Pancreas (tissue), 10 donors: ENCODE measurements at regions not wholly inside any gene's neighbourhood (a gene's known extent, or its start where the extent isn't known, plus 50 kb on each side); places are given as distances from the start of the nearest gene placed in this dataset.
A peak's percentile ranks its signal among the peaks of the same experiment; 100 is the strongest.

Experiments
- ATAC-seq, 4 donors: fragments of 200-7000 bp; cut with Tn5 transposase; one replicate each; pipeline versions ENCODE4 v1.8.0 to v1.9.1; 2020; ENCODE audit warnings: mild to moderate bottlenecking in 4 of 4, moderate library complexity in 4 of 4
- DNase-seq, 6 donors: peaks; one replicate each; pipeline ENCODE4 v3.0.0-alpha.2; 2020
- FAIRE-seq: peaks from 2 replicates; lab custom pipeline; 2012; peaks lifted over from hg19 to GRCh38; lab: Jason Lieb, UNC
- H3K27ac ChIP-seq, 4 donors: fragments of 200-600 bp; sonication (generic); 1 replicate in 3 of 4; 2 replicates in 1 of 4; pipeline versions ENCODE4 v1.5.0 to v1.8.0; 2020
- H3K27me3 ChIP-seq, 4 donors: fragments of 200-600 bp; one replicate each; pipeline ENCODE4 v1.8.0; 2021
- H3K36me3 ChIP-seq, 3 donors: fragments of 200-600 bp; sonication (generic) in 1 of 3; one replicate each; pipeline versions ENCODE4 v1.5.0 to v1.8.0; 2020 to 2021
- H3K4me1 ChIP-seq, 3 donors: fragments of 200-600 bp; one replicate each; pipeline ENCODE4 v1.8.0; 2021
- H3K4me3 ChIP-seq, 4 donors: fragments of 200-600 bp; sonication (generic) in 2 of 4; one replicate each; pipeline versions ENCODE4 v1.5.0 to v1.8.0; 2020 to 2021
- H3K9me3 ChIP-seq, 4 donors: fragments of 200-600 bp; one replicate each; pipeline ENCODE4 v1.8.0; 2021
- WGBS, 2 donors: extraction: QIAGEN DNeasy Blood & Tissue Kit; methylation state at CpG; one replicate each; pipeline ENCODE4 v1.1.7; 2013; 5-methylcytosine and 5-hydroxymethylcytosine counted together
- intact Hi-C, 3 donors: fragments of 100-400 bp; cut with DNase I; formaldehyde crosslinking; loops; one replicate each; pipeline versions ENCODE4 v1.11.1 to v1.14.2; 2022
- TF ChIP-seq, protein P1 (sequence below), 4 donors: fragments of 200-600 bp; sonication (generic) in 3 of 4; IDR thresholded peaks; one replicate each; pipeline versions ENCODE4 v1.5.0 to v1.8.0; 2021; ENCODE audit warnings: antibody characterized with exemption in 4 of 4
- donor health status: healthy with polysubstance abuse.
- donor health status: DM: no; HTN: no; CAD: no; lungs with moderate emphysema.
- donor health status: DM: no; HTN: no; CAD: no.
- donor health status: control.
- donor health status: control.
- donor health status: Bipolar disorder and iron deficiency.
- donor health status: DM: yes; HTN: yes; CAD: no.
- donor health status: DM: no; HTN: no; CAD: no.
- donor health status: DM: no; HTN: no; CAD: no.
- donor health status: DM: yes; HTN: yes; CAD: no.

DNA sequence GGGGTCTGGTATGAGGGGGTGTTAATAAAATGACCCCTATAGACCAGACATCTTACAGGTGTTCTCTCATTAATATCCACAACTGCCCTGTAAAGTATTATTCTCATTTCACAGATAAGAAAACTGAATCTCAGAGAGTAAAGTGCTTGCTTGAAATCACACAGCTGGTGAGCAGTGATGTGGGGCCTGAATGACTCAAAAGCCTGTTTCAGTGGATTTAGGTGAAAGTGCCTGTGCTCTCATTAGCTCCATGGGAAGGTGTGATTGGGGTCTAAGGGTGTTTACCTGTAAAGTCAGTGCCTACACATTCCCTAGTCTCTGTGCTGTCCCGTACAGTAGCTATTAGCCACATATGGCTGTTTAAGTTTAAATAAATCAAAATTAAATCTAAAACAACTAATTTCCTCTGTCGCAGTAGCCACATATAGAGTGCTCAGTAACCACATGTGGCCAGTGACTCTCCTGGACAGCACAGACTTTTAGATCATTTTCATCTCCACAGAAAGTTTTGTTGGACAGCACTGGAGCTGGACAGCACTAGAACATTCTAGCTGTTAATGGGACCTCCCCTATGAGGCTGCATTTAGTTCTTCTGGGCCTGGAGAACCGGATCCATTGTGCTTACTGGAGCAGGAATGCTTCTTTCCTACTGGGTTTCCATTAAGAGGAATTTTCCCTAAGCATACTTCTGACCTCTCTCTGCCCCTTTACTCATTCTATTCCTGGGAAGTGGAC is 52.5 kb upstream of the SEMA6A start:
- H3K9me3 ChIP-seq: no peaks in the 10 kb centered on the region
- 91% methylated on average over 3 of the region's 3 CpGs for WGBS, 2 donors
- no peaks in the 10 kb centered on the region for H3K36me3 ChIP-seq
- ATAC-seq (no peak), DNase-seq (no peak), FAIRE-seq (no peak)
- TF ChIP-seq, protein P1, sequence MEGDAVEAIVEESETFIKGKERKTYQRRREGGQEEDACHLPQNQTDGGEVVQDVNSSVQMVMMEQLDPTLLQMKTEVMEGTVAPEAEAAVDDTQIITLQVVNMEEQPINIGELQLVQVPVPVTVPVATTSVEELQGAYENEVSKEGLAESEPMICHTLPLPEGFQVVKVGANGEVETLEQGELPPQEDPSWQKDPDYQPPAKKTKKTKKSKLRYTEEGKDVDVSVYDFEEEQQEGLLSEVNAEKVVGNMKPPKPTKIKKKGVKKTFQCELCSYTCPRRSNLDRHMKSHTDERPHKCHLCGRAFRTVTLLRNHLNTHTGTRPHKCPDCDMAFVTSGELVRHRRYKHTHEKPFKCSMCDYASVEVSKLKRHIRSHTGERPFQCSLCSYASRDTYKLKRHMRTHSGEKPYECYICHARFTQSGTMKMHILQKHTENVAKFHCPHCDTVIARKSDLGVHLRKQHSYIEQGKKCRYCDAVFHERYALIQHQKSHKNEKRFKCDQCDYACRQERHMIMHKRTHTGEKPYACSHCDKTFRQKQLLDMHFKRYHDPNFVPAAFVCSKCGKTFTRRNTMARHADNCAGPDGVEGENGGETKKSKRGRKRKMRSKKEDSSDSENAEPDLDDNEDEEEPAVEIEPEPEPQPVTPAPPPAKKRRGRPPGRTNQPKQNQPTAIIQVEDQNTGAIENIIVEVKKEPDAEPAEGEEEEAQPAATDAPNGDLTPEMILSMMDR (IDR thresholded peaks at IDR 0.05): no peak
- peak overlapping the region in 2 of 4 donors; percentile 11 to 33 for H3K27ac ChIP-seq
- no peaks in the 10 kb centered on the region for H3K27me3 ChIP-seq
- intact Hi-C loops: no loop called here
- no peaks in the 10 kb centered on the region for H3K4me1 ChIP-seq
- no peak overlapping the region for H3K4me3 ChIP-seq

DNA sequence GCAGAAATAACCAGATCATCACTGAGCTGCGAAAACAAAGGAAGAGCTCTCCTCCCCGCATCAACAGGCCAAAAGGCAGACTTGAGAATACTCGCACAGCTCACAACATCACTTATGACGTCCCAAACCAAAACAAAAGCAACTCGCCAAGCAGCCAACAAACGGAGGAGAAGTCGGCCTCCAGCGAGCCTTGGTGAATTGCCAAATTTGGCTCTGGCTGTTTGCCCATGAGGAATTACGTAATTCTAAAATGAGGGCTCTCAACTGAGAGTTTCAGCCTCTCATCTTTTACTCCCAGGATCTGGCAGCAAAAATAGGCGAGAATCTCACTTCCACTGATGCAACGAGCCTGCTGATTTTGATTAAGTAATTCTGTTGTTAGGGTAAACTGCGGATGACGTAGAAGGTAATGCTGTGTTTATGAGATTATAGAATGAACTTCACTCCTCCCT is 51.7 kb upstream of the SEMA6A start:
- DNase-seq: peak; percentile 25 to 77 (median 62)
- Histone ChIP-seq H3K4me3 (no peak overlapping the region), H3K27ac (peak overlapping the region in 2 of 4 donors; percentile 11 to 33)

More for the DNA sequence above, 51.7 kb upstream of the SEMA6A start:
- FAIRE-seq: peak; percentile 20
- Histone ChIP-seq H3K27me3 (no peaks in the 10 kb centered on the region), H3K4me1 (no peaks in the 10 kb centered on the region), H3K9me3 (no peaks in the 10 kb centered on the region), H3K36me3 (no peaks in the 10 kb centered on the region)
- intact Hi-C loops: no loop called here
- ATAC-seq: peak; percentile 51 to 78 (median 71)
- TF ChIP-seq, protein P1 (IDR thresholded peaks at IDR 0.05): no peak
- 15 to 19% methylated on average over 13 of the region's 13 CpGs for WGBS, 2 donors
